Kidney epithelial cell (primary cell): ENCODE measurements at regions not wholly inside any gene's neighbourhood (a gene's known extent, or its start where the extent isn't known, plus 50 kb on each side); places are given as distances from the start of the nearest gene placed in this dataset.

Experiments used
- DNase-seq: peaks from one replicate; pipeline ENCODE4 v3.0.0-alpha.2; 2010; ENCODE audit warnings: low read depth
- H3K27me3 ChIP-seq: 2 replicates; pipeline ENCODE4 v1.6.0; 2011; ENCODE audit warnings: low read length; ENCODE audit not compliant: control insufficient read depth, insufficient read depth
- H3K36me3 ChIP-seq: 2 replicates; pipeline ENCODE4 v1.5.1; 2011; ENCODE audit warnings: low read length; ENCODE audit not compliant: control insufficient read depth, insufficient read depth
- H3K4me3 ChIP-seq: 2 replicates; pipeline ENCODE4 v1.5.1; 2011; ENCODE audit warnings: low read depth, mild to moderate bottlenecking, control low read depth, low read length
- TF ChIP-seq, protein P1 (sequence below): IDR thresholded peaks from 2 replicates; pipeline ENCODE4 v1.5.1; 2011; ENCODE audit warnings: mild to moderate bottlenecking, moderate library complexity, low read length, control low read depth, inconsistent platforms; ENCODE audit not compliant: insufficient read depth, poor library complexity, severe bottlenecking

DNA sequence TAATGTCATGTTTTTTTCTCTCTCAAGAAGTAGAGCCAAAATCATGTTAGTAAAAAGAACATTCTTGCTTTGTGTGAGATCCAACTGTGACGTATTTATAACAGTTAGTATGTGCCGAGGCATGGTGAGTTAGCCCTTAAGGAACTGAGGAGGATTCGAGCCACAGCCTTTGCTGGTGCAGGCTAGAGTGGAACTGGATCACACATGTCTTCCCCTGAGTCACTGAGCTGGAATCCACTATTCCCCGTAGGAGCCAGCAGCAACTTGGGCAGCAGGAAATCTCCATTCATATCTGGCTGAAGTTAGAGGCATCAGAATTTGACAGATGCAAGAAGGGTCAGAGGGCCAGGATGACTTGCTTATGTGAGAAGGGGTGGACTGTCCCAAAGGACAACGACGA, 144.6 kb upstream of the KIT start:
- H3K36me3 ChIP-seq = no peaks in the 10 kb centered on the region
- TF ChIP-seq, protein P1, sequence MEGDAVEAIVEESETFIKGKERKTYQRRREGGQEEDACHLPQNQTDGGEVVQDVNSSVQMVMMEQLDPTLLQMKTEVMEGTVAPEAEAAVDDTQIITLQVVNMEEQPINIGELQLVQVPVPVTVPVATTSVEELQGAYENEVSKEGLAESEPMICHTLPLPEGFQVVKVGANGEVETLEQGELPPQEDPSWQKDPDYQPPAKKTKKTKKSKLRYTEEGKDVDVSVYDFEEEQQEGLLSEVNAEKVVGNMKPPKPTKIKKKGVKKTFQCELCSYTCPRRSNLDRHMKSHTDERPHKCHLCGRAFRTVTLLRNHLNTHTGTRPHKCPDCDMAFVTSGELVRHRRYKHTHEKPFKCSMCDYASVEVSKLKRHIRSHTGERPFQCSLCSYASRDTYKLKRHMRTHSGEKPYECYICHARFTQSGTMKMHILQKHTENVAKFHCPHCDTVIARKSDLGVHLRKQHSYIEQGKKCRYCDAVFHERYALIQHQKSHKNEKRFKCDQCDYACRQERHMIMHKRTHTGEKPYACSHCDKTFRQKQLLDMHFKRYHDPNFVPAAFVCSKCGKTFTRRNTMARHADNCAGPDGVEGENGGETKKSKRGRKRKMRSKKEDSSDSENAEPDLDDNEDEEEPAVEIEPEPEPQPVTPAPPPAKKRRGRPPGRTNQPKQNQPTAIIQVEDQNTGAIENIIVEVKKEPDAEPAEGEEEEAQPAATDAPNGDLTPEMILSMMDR = no peak
- H3K4me3 ChIP-seq = no peak overlapping the region
- no peak for DNase-seq
- H3K27me3 ChIP-seq = no peaks in the 10 kb centered on the region

DNA sequence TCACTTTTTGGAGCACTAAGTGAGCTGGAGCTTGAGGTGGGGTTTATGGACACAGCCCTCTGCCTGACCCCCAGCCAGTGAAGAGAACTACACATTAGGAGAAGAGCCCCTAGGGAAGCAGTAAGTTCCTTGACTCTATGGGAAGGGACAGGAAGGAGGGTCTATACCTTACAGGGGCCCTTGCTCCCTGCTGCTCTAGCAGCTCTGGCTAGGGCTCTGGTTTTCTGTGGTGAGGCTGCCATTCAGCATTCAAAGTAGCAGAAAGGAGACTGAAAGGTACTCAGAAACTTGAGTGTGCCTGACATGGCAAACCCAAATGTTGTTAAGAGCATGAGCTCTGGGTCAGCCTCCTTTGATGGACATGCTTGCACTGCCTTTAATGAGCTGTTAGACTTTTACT, 144.0 kb upstream of the KIT start:
- no peaks in the 10 kb centered on the region for H3K27me3 ChIP-seq
- no peaks in the 10 kb centered on the region for H3K36me3 ChIP-seq
- DNase-seq = no peak
- TF ChIP-seq, protein P1 = no peak
- H3K4me3 ChIP-seq = no peak overlapping the region

DNA sequence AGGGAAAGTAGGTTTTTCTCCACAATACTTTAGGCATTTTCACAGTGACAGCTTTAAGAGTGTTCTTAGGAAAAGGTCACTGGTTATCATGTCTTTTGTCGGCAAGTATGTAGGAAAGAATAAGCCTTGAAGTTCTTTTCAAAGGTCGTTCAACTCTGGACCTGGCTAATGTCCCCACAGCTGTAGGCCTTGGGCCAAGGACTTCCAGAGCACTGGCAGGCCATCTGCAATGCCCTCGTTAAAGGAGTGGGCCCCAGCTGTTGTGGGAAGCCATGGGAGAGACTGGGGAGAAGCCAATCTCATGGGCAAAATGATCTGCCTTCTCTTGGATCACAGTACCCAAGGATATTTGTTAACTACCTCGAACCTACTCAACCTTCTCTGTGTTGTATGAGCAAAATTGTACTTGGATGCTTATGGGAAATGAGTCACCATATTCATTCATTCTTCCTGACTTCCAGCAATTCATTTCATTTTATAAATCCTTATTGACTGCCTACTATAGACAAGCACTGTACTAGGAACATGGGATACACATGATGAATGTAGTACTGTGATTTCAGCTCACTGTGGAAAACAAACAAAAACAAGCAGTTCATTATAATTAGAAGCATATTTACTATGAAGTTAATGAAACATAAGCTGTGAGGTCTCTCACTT, 141.1 kb upstream of the KIT start:
- DNase-seq = no peak
- Histone ChIP-seq H3K36me3 (no peaks in the 10 kb centered on the region), H3K27me3 (no peaks in the 10 kb centered on the region), H3K4me3 (no peak overlapping the region)
- TF ChIP-seq, protein P1 = no peak

DNA sequence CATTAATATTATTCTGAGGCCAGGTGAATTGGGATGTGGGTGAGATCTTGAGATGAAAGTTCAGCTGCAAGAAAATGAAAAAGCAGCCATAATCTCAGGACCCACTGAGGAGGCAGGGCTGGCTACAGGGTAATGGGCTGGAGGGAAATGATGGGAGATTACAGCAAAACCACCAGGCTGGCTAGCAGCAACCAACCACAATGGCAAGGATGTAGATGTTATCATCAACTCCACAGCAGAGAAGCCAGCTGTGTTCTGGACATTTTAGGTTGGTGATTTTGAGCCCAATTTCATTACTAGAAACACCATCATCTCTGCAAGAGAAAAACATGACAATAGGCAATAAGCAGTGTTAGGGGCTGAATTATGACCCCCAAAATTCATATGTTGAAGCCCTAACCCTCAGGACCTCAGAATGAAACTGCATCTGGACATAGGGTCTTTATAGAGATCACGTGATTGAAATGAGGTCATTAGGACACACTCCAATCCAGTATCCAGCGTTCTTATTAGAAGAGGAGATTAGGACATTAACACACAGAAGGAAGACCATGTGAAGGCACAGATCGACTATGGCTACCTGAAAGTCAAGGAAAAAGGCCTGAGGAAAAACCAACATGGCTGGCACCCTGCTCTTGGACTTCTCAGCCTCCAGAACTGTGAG, 139.8 kb upstream of the KIT start:
- no peak for DNase-seq
- Histone ChIP-seq H3K36me3 (no peaks in the 10 kb centered on the region), H3K4me3 (no peak overlapping the region), H3K27me3 (no peaks in the 10 kb centered on the region)
- TF ChIP-seq, protein P1 = no peak

DNA sequence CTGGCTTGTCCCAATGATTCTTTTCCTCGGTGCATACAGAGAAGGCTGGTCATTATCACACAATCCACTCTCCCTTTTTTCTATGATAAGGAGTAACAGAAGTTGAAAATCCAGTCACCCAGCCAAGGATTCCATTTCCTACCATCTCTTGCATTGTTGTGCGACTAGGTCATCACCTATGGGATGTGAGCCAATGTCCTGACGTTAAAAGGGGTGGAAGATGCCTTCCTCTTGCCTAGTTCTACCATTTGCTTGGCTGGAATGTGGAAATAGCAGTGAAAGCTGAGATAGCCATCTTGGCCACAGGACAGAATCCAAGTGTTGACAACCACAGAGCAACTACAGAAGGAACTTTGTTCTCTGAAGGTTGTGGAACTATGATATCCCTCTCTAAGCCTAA, 132.2 kb upstream of the KIT start:
- no peaks in the 10 kb centered on the region for H3K27me3 ChIP-seq
- no peaks in the 10 kb centered on the region for H3K36me3 ChIP-seq
- H3K4me3 ChIP-seq = no peak overlapping the region
- TF ChIP-seq, protein P1 = no peak
- DNase-seq = no peak

DNA sequence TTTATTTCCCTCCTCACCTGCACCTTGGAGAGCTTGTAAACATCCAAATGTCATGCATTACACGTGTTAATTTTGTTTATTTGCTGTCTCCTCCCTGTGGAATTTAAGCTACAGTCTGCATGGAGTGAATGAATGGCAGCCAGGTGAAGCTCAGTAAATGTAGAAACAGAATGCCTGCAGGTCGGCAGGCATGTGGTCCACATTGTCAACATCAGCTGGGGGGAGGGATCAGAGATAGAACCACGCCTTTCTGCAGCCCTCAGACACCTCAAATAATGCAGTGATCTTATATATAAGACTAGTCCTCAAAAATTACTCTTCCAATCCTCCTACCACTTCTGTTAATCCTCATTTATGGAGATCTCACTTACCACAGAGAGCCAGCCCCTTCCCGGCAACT, 131.2 kb upstream of the KIT start:
- no peak overlapping the region for H3K4me3 ChIP-seq
- TF ChIP-seq, protein P1 = no peak
- H3K36me3 ChIP-seq = no peaks in the 10 kb centered on the region
- no peaks in the 10 kb centered on the region for H3K27me3 ChIP-seq
- DNase-seq = no peak
